Endothelial cell of umbilical vein (primary cell): ENCODE measurements at regions not wholly inside any gene's neighbourhood (a gene's known extent, or its start where the extent isn't known, plus 50 kb on each side); places are given as distances from the start of the nearest gene placed in this dataset.

ENCODE experiments used
- BruUV-seq: library from RNA; stranded (reverse); fragments of 400-500 nt; replicated peaks from 2 replicates; lab custom pipeline; 2021; lab: Mats Ljungman, UMichigan
- CTCF ChIA-PET: fragments of 300-600, 350-600 bp; sonication (Branson Sonifier 250); formaldehyde crosslinking; loops from one replicate; lab custom pipeline; 2021; ENCODE audit warnings: antibody characterized with exemption, inconsistent platforms; lab: Charles Lee
- POLR2A ChIA-PET: fragments of 300-600, 350-600 bp; sonication (Branson Sonifier 250); formaldehyde crosslinking; loops from one replicate; lab custom pipeline; 2021; ENCODE audit warnings: antibody characterized with exemption, inconsistent platforms; lab: Charles Lee
- DNase-seq: peaks from one replicate; pipeline ENCODE4 v3.0.0-alpha.2; 2011; ENCODE audit warnings: low read depth, low spot score
- FAIRE-seq: peaks from 2 replicates; lab custom pipeline; 2011; peaks lifted over from hg19 to GRCh38; lab: Jason Lieb, UNC
- H2AFZ ChIP-seq: 2 replicates; pipeline ENCODE4 v1.6.0; 2012; ENCODE audit warnings: low read depth, low read length, control low read depth, inconsistent platforms
- H3K27ac ChIP-seq: 2 replicates; pipeline ENCODE4 v1.5.1; 2011; ENCODE audit warnings: low read depth, mild to moderate bottlenecking, control low read depth, low read length, moderate library complexity; ENCODE audit not compliant: insufficient read depth
- H3K27me3 ChIP-seq, 2 experiments: 2 replicates each; pipeline versions ENCODE4 v1.6.0 to v1.6.1; 2011; ENCODE audit warnings: low read length in 2 of 2, mixed read lengths in 1 of 2; ENCODE audit not compliant: control insufficient read depth in 2 of 2, insufficient read depth in 2 of 2
- H3K36me3 ChIP-seq, 2 experiments: 2 replicates in 1 of 2; 3 replicates in 1 of 2; pipeline ENCODE4 v1.5.1; 2011; ENCODE audit warnings: low read length in 2 of 2, mild to moderate bottlenecking in 1 of 2, moderate library complexity in 1 of 2; ENCODE audit not compliant: control insufficient read depth in 2 of 2, insufficient read depth in 2 of 2; ENCODE audit errors: extremely low read depth in 1 of 2
- H3K4me1 ChIP-seq: 3 replicates; pipeline ENCODE4 v1.5.1; 2011; ENCODE audit warnings: mild to moderate bottlenecking, low read length; ENCODE audit not compliant: control insufficient read depth, insufficient read depth; ENCODE audit errors: extremely low read depth
- H3K4me2 ChIP-seq: 2 replicates; pipeline ENCODE4 v1.6.1; 2011; ENCODE audit warnings: low read length, control low read depth, mixed read lengths; ENCODE audit not compliant: insufficient read depth
- H3K4me3 ChIP-seq, 3 experiments: fragments of 200-600 bp in 1 of 3; sonication (generic), shearing (Covaris generic) in 1 of 3; replicated peaks in 1 of 3; 2 replicates each; pipeline ENCODE4 v1.5.1; 2011 to 2016; ENCODE audit warnings: control low read depth in 3 of 3, low read length in 3 of 3, mild to moderate bottlenecking in 2 of 3, inconsistent platforms in 1 of 3, low read depth in 1 of 3, moderate library complexity in 1 of 3; ENCODE audit not compliant: insufficient read depth in 1 of 3
- H3K79me2 ChIP-seq: 2 replicates; pipeline ENCODE4 v1.6.0; 2012; ENCODE audit warnings: low read length, inconsistent platforms; ENCODE audit not compliant: control insufficient read depth, insufficient read depth
- H3K9ac ChIP-seq: replicated peaks from 2 replicates; pipeline ENCODE3; 2011; ENCODE audit warnings: low read length, control low read depth; ENCODE audit not compliant: insufficient read depth; ENCODE audit errors: extremely low read depth
- H3K9me1 ChIP-seq: replicated peaks from 3 replicates; pipeline ENCODE4 v1.6.0; 2011; ENCODE audit warnings: mild to moderate bottlenecking, low read length; ENCODE audit not compliant: control insufficient read depth, insufficient read depth; ENCODE audit errors: extremely low read depth
- H3K9me3 ChIP-seq: replicated peaks from 2 replicates; pipeline ENCODE4 v1.5.1; 2012; ENCODE audit warnings: low read length, inconsistent platforms; ENCODE audit not compliant: control insufficient read depth, insufficient read depth
- H4K20me1 ChIP-seq: replicated peaks from 2 replicates; pipeline ENCODE3; 2011; ENCODE audit warnings: mild to moderate bottlenecking, low read length; ENCODE audit not compliant: control insufficient read depth, insufficient read depth; ENCODE audit errors: extremely low read depth
- EZH2 ChIP-seq: IDR thresholded peaks from 2 replicates; pipeline ENCODE4 v1.6.1; 2012; ENCODE audit warnings: borderline replicate concordance, low read depth, mild to moderate bottlenecking, moderate library complexity, low read length, inconsistent platforms; ENCODE audit not compliant: severe bottlenecking
- FOS ChIP-seq: IDR thresholded peaks from 2 replicates; pipeline ENCODE4 v1.6.1; 2011; ENCODE audit warnings: mild to moderate bottlenecking, low read length, moderate library complexity, borderline replicate concordance; ENCODE audit not compliant: insufficient read depth
- GATA2 ChIP-seq: IDR thresholded peaks from 2 replicates; pipeline ENCODE4 v1.7.0; 2011; ENCODE audit warnings: low read depth, mild to moderate bottlenecking, moderate library complexity, mixed read lengths, low read length; ENCODE audit not compliant: insufficient read length, insufficient read depth
- JUN ChIP-seq: IDR thresholded peaks from 2 replicates; pipeline ENCODE4 v1.6.1; 2011; ENCODE audit warnings: borderline replicate concordance, low read depth; ENCODE audit not compliant: insufficient read length, insufficient read depth
- MYC ChIP-seq: IDR thresholded peaks from one replicate; pipeline ENCODE4 v1.6.1; 2011; ENCODE audit warnings: mild to moderate bottlenecking, low read depth, low read length
- POLR2A ChIP-seq: IDR thresholded peaks from 2 replicates; pipeline ENCODE4 v1.6.1; 2012; ENCODE audit warnings: low read depth, mild to moderate bottlenecking, control low read depth, low read length
- POLR2AphosphoS5 ChIP-seq: IDR thresholded peaks from 2 replicates; pipeline ENCODE4 v1.6.1; 2012; ENCODE audit warnings: low read depth, mild to moderate bottlenecking, control low read depth, low read length, moderate library complexity; ENCODE audit not compliant: insufficient read depth
- dilution Hi-C: fragments of 300-500 bp; cut with MboI; formaldehyde crosslinking; loops from one replicate; pipeline ENCODE4 v1.15.0; 2019; ENCODE audit warnings: low sequenced_read_pairs; ENCODE audit not compliant: extremely low pct_ligation_motif_present
- intact Hi-C: fragments of 100-400 bp; cut with micrococcal nuclease; formaldehyde crosslinking; loops from one replicate; pipeline ENCODE4 v1.10.0; 2022
- TF ChIP-seq, protein P1 (sequence below): IDR thresholded peaks from 2 replicates; pipeline ENCODE4 v1.6.1; 2011; ENCODE audit not compliant: insufficient read depth, insufficient read length
- TF ChIP-seq, protein P2 (sequence below), 2 donors: IDR thresholded peaks; 1 replicate in 1 of 2; 2 replicates in 1 of 2; pipeline ENCODE4 v1.5.1; 2011; ENCODE audit warnings: low read length in 2 of 2, mild to moderate bottlenecking in 2 of 2, moderate library complexity in 2 of 2, control low read depth in 1 of 2, inconsistent platforms in 1 of 2, low read depth in 1 of 2; ENCODE audit not compliant: insufficient read depth in 1 of 2; ENCODE audit errors: extremely low read depth in 1 of 2

DNA sequence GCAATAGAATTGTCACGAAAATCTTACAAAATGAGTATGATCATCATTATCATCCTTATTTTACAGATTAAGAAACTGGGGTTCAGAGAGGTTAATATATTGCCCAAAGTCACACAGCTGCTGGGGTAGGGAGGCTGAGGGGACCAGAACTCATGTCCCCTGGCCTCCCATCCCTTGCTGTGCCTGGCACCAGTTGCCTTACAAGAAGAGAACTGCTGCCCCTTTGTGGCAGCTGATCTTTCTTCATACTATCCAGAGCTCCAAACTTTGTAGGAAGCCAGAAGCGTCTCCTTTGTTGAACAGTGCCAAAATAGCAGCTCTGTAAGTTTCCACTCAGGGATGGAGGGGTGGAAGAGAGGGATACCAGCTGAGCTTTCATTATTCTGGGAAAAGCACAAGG lies 236.8 kb upstream of the TBC1D5 start:
- no peak for FAIRE-seq
- ChIA-PET POLR2A (no interaction called here), CTCF (no interaction called here)
- Histone ChIP-seq H3K9ac (no peak overlapping the region), H3K9me3 (no peaks in the 10 kb centered on the region), H3K79me2 (no peaks in the 10 kb centered on the region), H3K36me3 (no peaks in the 10 kb centered on the region), H3K4me2 (no peak overlapping the region), H3K4me1 (no peaks in the 10 kb centered on the region), H3K9me1 (no peaks in the 10 kb centered on the region), H2AFZ (no peak overlapping the region), H4K20me1 (no peaks in the 10 kb centered on the region), H3K4me3 (no peak overlapping the region), H3K27ac (no peak overlapping the region), H3K27me3 (no peaks in the 10 kb centered on the region)
- intact Hi-C loops (no loop called here), dilution Hi-C loops (no loop called here)
- DNase-seq, result no peak
- BruUV-seq, result no TSS peak
- no peak for TF ChIP-seq POLR2AphosphoS5
- TF ChIP-seq, protein P1, sequence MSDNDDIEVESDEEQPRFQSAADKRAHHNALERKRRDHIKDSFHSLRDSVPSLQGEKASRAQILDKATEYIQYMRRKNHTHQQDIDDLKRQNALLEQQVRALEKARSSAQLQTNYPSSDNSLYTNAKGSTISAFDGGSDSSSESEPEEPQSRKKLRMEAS, result no peak
- no peak for TF ChIP-seq GATA2

- FAIRE-seq (no peak), DNase-seq (no peak)
- Histone ChIP-seq H4K20me1 (no peaks in the 10 kb centered on the region), H3K9me3 (no peaks in the 10 kb centered on the region), H3K9me1 (no peaks in the 10 kb centered on the region), H3K79me2 (no peaks in the 10 kb centered on the region), H3K4me3 (no peak overlapping the region), H3K4me2 (no peak overlapping the region), H3K9ac (no peak overlapping the region), H3K4me1 (no peaks in the 10 kb centered on the region), H3K27me3 (no peaks in the 10 kb centered on the region), H2AFZ (no peak overlapping the region), H3K27ac (no peak overlapping the region), H3K36me3 (no peaks in the 10 kb centered on the region)
- no peak for TF ChIP-seq POLR2AphosphoS5
- no peak for TF ChIP-seq MYC
- no peak for TF ChIP-seq GATA2
- TF ChIP-seq EZH2, result no peak
- no peak for TF ChIP-seq POLR2A
- TF ChIP-seq FOS, result no peak
- TF ChIP-seq, protein P1, result no peak
- TF ChIP-seq, protein P2, sequence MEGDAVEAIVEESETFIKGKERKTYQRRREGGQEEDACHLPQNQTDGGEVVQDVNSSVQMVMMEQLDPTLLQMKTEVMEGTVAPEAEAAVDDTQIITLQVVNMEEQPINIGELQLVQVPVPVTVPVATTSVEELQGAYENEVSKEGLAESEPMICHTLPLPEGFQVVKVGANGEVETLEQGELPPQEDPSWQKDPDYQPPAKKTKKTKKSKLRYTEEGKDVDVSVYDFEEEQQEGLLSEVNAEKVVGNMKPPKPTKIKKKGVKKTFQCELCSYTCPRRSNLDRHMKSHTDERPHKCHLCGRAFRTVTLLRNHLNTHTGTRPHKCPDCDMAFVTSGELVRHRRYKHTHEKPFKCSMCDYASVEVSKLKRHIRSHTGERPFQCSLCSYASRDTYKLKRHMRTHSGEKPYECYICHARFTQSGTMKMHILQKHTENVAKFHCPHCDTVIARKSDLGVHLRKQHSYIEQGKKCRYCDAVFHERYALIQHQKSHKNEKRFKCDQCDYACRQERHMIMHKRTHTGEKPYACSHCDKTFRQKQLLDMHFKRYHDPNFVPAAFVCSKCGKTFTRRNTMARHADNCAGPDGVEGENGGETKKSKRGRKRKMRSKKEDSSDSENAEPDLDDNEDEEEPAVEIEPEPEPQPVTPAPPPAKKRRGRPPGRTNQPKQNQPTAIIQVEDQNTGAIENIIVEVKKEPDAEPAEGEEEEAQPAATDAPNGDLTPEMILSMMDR (IDR thresholded peaks at IDR 0.05; ENCODE audit: extremely low read depth in 1 of 2, insufficient read depth in 1 of 2, low read depth in 1 of 2, low read length in 2 of 2), result no peak
- no peak for TF ChIP-seq JUN
- dilution Hi-C loops (no loop called here), intact Hi-C loops (no loop called here)
- POLR2A ChIA-PET, result no interaction called here
- CTCF ChIA-PET, result no interaction called here
- BruUV-seq, result no TSS peak
Observed at GRCh38 chr3:17974206-17974841, 231.9 kb upstream of the TBC1D5 start.
